ENCODE measurements at regions not wholly inside any gene's neighbourhood (a gene's known extent, or its start where the extent isn't known, plus 50 kb on each side); places are given as distances from the start of the nearest gene placed in this dataset.

DNA sequence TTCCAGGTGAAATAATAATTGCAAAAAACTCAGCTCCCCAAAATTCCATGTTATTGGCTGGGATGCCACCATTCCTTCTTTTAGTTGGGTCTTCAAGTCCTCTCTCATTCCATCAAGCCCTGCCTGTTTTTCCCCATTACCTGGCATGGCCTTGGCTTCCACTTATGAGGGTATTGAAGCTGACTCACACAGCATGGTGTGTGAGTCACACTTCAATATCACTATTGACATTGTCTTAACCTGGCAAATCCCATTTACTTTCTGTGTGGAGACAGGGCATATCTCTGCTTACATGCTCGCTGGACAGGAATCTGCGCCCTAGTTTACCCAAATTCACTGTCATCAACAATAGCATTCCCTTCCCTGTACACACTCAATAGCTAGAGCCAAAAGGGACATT is 1806.8 kb downstream of the BRINP3 start:
- TF ChIP-seq MXI1 (conservative IDR thresholded peaks at IDR 0.05; ENCODE audit: poor library complexity, severe bottlenecking) (no peak), TAF1 (IDR thresholded peaks at IDR 0.05; ENCODE audit: low read depth) (no peak), RAD21 (conservative IDR thresholded peaks at IDR 0.05) (no peak), EP300 (conservative IDR thresholded peaks at IDR 0.05; ENCODE audit: poor library complexity, severe bottlenecking) (no peak), POLR2AphosphoS5 (IDR thresholded peaks at IDR 0.05) (no peak), CTCF (IDR thresholded peaks at IDR 0.05; ENCODE audit: poor library complexity, severe bottlenecking) (no peak), SMC3 (conservative IDR thresholded peaks at IDR 0.05; ENCODE audit: poor library complexity) (no peak), EZH2 (IDR thresholded peaks at IDR 0.05; ENCODE audit: borderline replicate concordance, insufficient read depth, low read length, poor library complexity, severe bottlenecking) (no peak)
- TF ChIP-seq, protein P1, sequence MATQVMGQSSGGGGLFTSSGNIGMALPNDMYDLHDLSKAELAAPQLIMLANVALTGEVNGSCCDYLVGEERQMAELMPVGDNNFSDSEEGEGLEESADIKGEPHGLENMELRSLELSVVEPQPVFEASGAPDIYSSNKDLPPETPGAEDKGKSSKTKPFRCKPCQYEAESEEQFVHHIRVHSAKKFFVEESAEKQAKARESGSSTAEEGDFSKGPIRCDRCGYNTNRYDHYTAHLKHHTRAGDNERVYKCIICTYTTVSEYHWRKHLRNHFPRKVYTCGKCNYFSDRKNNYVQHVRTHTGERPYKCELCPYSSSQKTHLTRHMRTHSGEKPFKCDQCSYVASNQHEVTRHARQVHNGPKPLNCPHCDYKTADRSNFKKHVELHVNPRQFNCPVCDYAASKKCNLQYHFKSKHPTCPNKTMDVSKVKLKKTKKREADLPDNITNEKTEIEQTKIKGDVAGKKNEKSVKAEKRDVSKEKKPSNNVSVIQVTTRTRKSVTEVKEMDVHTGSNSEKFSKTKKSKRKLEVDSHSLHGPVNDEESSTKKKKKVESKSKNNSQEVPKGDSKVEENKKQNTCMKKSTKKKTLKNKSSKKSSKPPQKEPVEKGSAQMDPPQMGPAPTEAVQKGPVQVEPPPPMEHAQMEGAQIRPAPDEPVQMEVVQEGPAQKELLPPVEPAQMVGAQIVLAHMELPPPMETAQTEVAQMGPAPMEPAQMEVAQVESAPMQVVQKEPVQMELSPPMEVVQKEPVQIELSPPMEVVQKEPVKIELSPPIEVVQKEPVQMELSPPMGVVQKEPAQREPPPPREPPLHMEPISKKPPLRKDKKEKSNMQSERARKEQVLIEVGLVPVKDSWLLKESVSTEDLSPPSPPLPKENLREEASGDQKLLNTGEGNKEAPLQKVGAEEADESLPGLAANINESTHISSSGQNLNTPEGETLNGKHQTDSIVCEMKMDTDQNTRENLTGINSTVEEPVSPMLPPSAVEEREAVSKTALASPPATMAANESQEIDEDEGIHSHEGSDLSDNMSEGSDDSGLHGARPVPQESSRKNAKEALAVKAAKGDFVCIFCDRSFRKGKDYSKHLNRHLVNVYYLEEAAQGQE (IDR thresholded peaks at IDR 0.05; ENCODE audit: borderline replicate concordance), result no peak
- no peaks in the 10 kb centered on the region for H3K79me2 ChIP-seq (replicated peaks; ENCODE audit: insufficient read depth, low read length)
- no peak overlapping the region for H3K4me3 ChIP-seq (ENCODE audit: low read length)
- H3K36me3 ChIP-seq (ENCODE audit: insufficient read depth, low read length), result no peaks in the 10 kb centered on the region
- H3K4me2 ChIP-seq (ENCODE audit: low read length), result no peak overlapping the region
- H3K27me3 ChIP-seq (ENCODE audit: insufficient read depth, low read depth, low read length), result no peaks in the 10 kb centered on the region
- H3K9me3 ChIP-seq (ENCODE audit: low read length), result no peaks in the 10 kb centered on the region
- H4K20me1 ChIP-seq (ENCODE audit: insufficient read depth), result no peaks in the 10 kb centered on the region
- H3F3A ChIP-seq (ENCODE audit: insufficient read depth, low read length, poor library complexity, severe bottlenecking), result no peaks in the 10 kb centered on the region
- H3K9ac ChIP-seq (ENCODE audit: low read length), result no peak overlapping the region
- no peak overlapping the region for H3K27ac ChIP-seq (ENCODE audit: low read length)
- H2AFZ ChIP-seq (ENCODE audit: low read depth, low read length), result no peak overlapping the region
- H3K9me2 ChIP-seq (ENCODE audit: insufficient read depth, low read length), result no peaks in the 10 kb centered on the region

GRCh38 chr1:188672153-188672552 is 1805.5 kb downstream of the BRINP3 start:
- Histone ChIP-seq H3K27ac (ENCODE audit: low read length) (no peak overlapping the region), H3K9me2 (ENCODE audit: insufficient read depth, low read length) (no peaks in the 10 kb centered on the region), H3K27me3 (ENCODE audit: insufficient read depth, low read depth, low read length) (no peaks in the 10 kb centered on the region), H3K79me2 (replicated peaks; ENCODE audit: insufficient read depth, low read length) (no peaks in the 10 kb centered on the region), H3K9me3 (ENCODE audit: low read length) (no peaks in the 10 kb centered on the region), H3K9ac (ENCODE audit: low read length) (no peak overlapping the region), H3F3A (ENCODE audit: insufficient read depth, low read length, poor library complexity, severe bottlenecking) (no peaks in the 10 kb centered on the region), H3K4me2 (ENCODE audit: low read length) (no peak overlapping the region), H2AFZ (ENCODE audit: low read depth, low read length) (no peak overlapping the region), H3K36me3 (ENCODE audit: insufficient read depth, low read length) (no peaks in the 10 kb centered on the region), H4K20me1 (ENCODE audit: insufficient read depth) (no peaks in the 10 kb centered on the region), H3K4me3 (ENCODE audit: low read length) (no peak overlapping the region)
- TF ChIP-seq EZH2 (IDR thresholded peaks at IDR 0.05; ENCODE audit: borderline replicate concordance, insufficient read depth, low read length, poor library complexity, severe bottlenecking) (no peak), MXI1 (conservative IDR thresholded peaks at IDR 0.05; ENCODE audit: poor library complexity, severe bottlenecking) (no peak), EP300 (conservative IDR thresholded peaks at IDR 0.05; ENCODE audit: poor library complexity, severe bottlenecking) (no peak), CTCF (IDR thresholded peaks at IDR 0.05; ENCODE audit: poor library complexity, severe bottlenecking) (no peak), RAD21 (conservative IDR thresholded peaks at IDR 0.05) (no peak), TAF1 (IDR thresholded peaks at IDR 0.05; ENCODE audit: low read depth) (no peak), SMC3 (conservative IDR thresholded peaks at IDR 0.05; ENCODE audit: poor library complexity) (no peak), POLR2AphosphoS5 (IDR thresholded peaks at IDR 0.05) (no peak)
- TF ChIP-seq, protein P1 (IDR thresholded peaks at IDR 0.05; ENCODE audit: borderline replicate concordance), result no peak
